Activated naive CD4-positive, alpha-beta T cell treated with anti-CD3 and anti-CD28 coated beads, Interleukin-2, amount 10 ng/mL, durations not matched to agents 7 days and 5 days (primary cell): ENCODE measurements at regions not wholly inside any gene's neighbourhood (a gene's known extent, or its start where the extent isn't known, plus 50 kb on each side); places are given as distances from the start of the nearest gene placed in this dataset.

ENCODE experiments used
- CTCF ChIA-PET: fragments of 350-600 bp; sonication (Branson Sonifier 250); formaldehyde crosslinking; loops from one replicate; lab custom pipeline; 2021; ENCODE audit warnings: antibody characterized with exemption; lab: Charles Lee
- DNase-seq: peaks from one replicate; pipeline ENCODE4 v3.0.0-alpha.2; 2020
- H3K27ac Mint-ChIP-seq: one replicate; pipeline ENCODE4 v1.8.0; 2021; ENCODE audit warnings: mild to moderate bottlenecking, moderate library complexity, mixed read lengths
- H3K27me3 Mint-ChIP-seq: one replicate; pipeline ENCODE4 v1.8.0; 2021; ENCODE audit warnings: mild to moderate bottlenecking, mixed read lengths
- H3K36me3 Mint-ChIP-seq: one replicate; pipeline ENCODE4 v1.8.0; 2021; ENCODE audit warnings: mixed read lengths
- H3K4me1 Mint-ChIP-seq: one replicate; pipeline ENCODE4 v1.8.0; 2021; ENCODE audit warnings: mixed read lengths
- H3K4me3 Mint-ChIP-seq: one replicate; pipeline ENCODE4 v1.8.0; 2021; ENCODE audit warnings: mild to moderate bottlenecking, moderate library complexity, mixed read lengths
- H3K9me3 Mint-ChIP-seq: one replicate; pipeline ENCODE4 v1.8.0; 2021; ENCODE audit warnings: mixed read lengths

GRCh38 chr3:43783987-43784639, 93.4 kb downstream of the ABHD5 start:
- CTCF ChIA-PET, result interaction anchor here (1.8 kb wide), 1 partner anchor 15 kb away, joined by 4 read pairs; no protein-coding TSS in a partner anchor
- no peaks in the 10 kb centered on the region for H3K9me3 Mint-ChIP-seq
- no peak overlapping the region for H3K27ac Mint-ChIP-seq
- H3K36me3 Mint-ChIP-seq, result no peaks in the 10 kb centered on the region
- no peak overlapping the region for H3K4me3 Mint-ChIP-seq
- peaks cover 4% of the 10 kb centered on the region for H3K27me3 Mint-ChIP-seq
- no peak for DNase-seq
- no peaks in the 10 kb centered on the region for H3K4me1 Mint-ChIP-seq

GRCh38 chr3:43784640-43785011, 93.9 kb downstream of the ABHD5 start:
- Mint-ChIP-seq H3K36me3 (no peaks in the 10 kb centered on the region), H3K4me1 (no peaks in the 10 kb centered on the region), H3K9me3 (no peaks in the 10 kb centered on the region), H3K4me3 (no peak overlapping the region), H3K27me3 (peaks cover 4% of the 10 kb centered on the region), H3K27ac (no peak overlapping the region)
- CTCF ChIA-PET, result interaction anchor here (1.8 kb wide), 1 partner anchor 16 kb away, joined by 4 read pairs; no protein-coding TSS in a partner anchor
- no peak for DNase-seq

GRCh38 chr3:43785551-43785950, 94.8 kb downstream of the ABHD5 start:
- Mint-ChIP-seq H3K4me3 (no peak overlapping the region), H3K9me3 (no peaks in the 10 kb centered on the region), H3K27me3 (peaks cover 8% of the 10 kb centered on the region), H3K36me3 (no peaks in the 10 kb centered on the region), H3K4me1 (no peaks in the 10 kb centered on the region), H3K27ac (no peak overlapping the region)
- CTCF ChIA-PET, result interaction anchor here (0.6 to 1.8 kb wide), 2 partner anchors 16 to 88 kb away, joined by 3 to 4 read pairs; no protein-coding TSS in a partner anchor
- DNase-seq, result no peak

- CTCF ChIA-PET, result interaction anchor here (0.6 to 1.8 kb wide), 2 partner anchors 17 to 88 kb away, joined by 3 to 4 read pairs; no protein-coding TSS in a partner anchor
- Mint-ChIP-seq H3K9me3 (no peaks in the 10 kb centered on the region), H3K27ac (no peak overlapping the region), H3K4me1 (no peaks in the 10 kb centered on the region), H3K27me3 (peaks cover 8% of the 10 kb centered on the region), H3K4me3 (no peak overlapping the region), H3K36me3 (no peaks in the 10 kb centered on the region)
- no peak for DNase-seq
Measured at GRCh38 chr3:43786102-43786501, 95.4 kb downstream of the ABHD5 start.

GRCh38 chr3:43786526-43787305, 96.0 kb downstream of the ABHD5 start:
- H3K27me3 Mint-ChIP-seq, result peaks cover 12% of the 10 kb centered on the region
- H3K4me1 Mint-ChIP-seq, result no peaks in the 10 kb centered on the region
- no peak overlapping the region for H3K4me3 Mint-ChIP-seq
- DNase-seq, result no peak
- H3K9me3 Mint-ChIP-seq, result no peaks in the 10 kb centered on the region
- H3K27ac Mint-ChIP-seq, result no peak overlapping the region
- CTCF ChIA-PET, result no interaction called here
- H3K36me3 Mint-ChIP-seq, result no peaks in the 10 kb centered on the region

GRCh38 chr3:43787330-43787729, 96.6 kb downstream of the ABHD5 start:
- Mint-ChIP-seq H3K36me3 (no peaks in the 10 kb centered on the region), H3K27me3 (peaks cover 12% of the 10 kb centered on the region), H3K4me3 (no peak overlapping the region), H3K4me1 (no peaks in the 10 kb centered on the region), H3K27ac (no peak overlapping the region), H3K9me3 (no peaks in the 10 kb centered on the region)
- no peak for DNase-seq
- CTCF ChIA-PET, result no interaction called here

GRCh38 chr3:43789028-43789427, 98.3 kb downstream of the ABHD5 start:
- CTCF ChIA-PET, result no interaction called here
- Mint-ChIP-seq H3K9me3 (no peaks in the 10 kb centered on the region), H3K27ac (no peak overlapping the region), H3K27me3 (peaks cover 25% of the 10 kb centered on the region), H3K36me3 (no peaks in the 10 kb centered on the region), H3K4me3 (no peak overlapping the region), H3K4me1 (no peaks in the 10 kb centered on the region)
- no peak for DNase-seq

- no peaks in the 10 kb centered on the region for H3K36me3 Mint-ChIP-seq
- no peaks in the 10 kb centered on the region for H3K9me3 Mint-ChIP-seq
- DNase-seq, result no peak
- H3K27me3 Mint-ChIP-seq, result peaks cover 26% of the 10 kb centered on the region
- H3K27ac Mint-ChIP-seq, result no peak overlapping the region
- no peak overlapping the region for H3K4me3 Mint-ChIP-seq
- CTCF ChIA-PET, result interaction anchor here (0.5 kb wide), 1 partner anchor 673 kb away, joined by 3 read pairs; no protein-coding TSS in a partner anchor
- no peaks in the 10 kb centered on the region for H3K4me1 Mint-ChIP-seq
Measured at GRCh38 chr3:43790060-43790459, 99.3 kb downstream of the ABHD5 start.

- Mint-ChIP-seq H3K27ac (no peak overlapping the region), H3K4me1 (no peaks in the 10 kb centered on the region), H3K36me3 (no peaks in the 10 kb centered on the region), H3K4me3 (no peak overlapping the region), H3K27me3 (peaks cover 26% of the 10 kb centered on the region), H3K9me3 (no peaks in the 10 kb centered on the region)
- no peak for DNase-seq
- CTCF ChIA-PET, result interaction anchor here (0.5 kb wide), 1 partner anchor 672 kb away, joined by 3 read pairs; no protein-coding TSS in a partner anchor
Measured at GRCh38 chr3:43790476-43790875, 99.7 kb downstream of the ABHD5 start.

- Mint-ChIP-seq H3K27me3 (peaks cover 34% of the 10 kb centered on the region), H3K36me3 (no peaks in the 10 kb centered on the region), H3K4me3 (no peak overlapping the region), H3K27ac (no peak overlapping the region), H3K9me3 (no peaks in the 10 kb centered on the region), H3K4me1 (no peaks in the 10 kb centered on the region)
- CTCF ChIA-PET, result no interaction called here
- no peak for DNase-seq
Measured at GRCh38 chr3:43791246-43791645, 100.5 kb downstream of the ABHD5 start.

- no peaks in the 10 kb centered on the region for H3K9me3 Mint-ChIP-seq
- H3K27ac Mint-ChIP-seq, result no peak overlapping the region
- peaks cover 39% of the 10 kb centered on the region for H3K27me3 Mint-ChIP-seq
- H3K4me3 Mint-ChIP-seq, result no peak overlapping the region
- CTCF ChIA-PET, result interaction anchor here (0.9 kb wide), 1 partner anchor 18 kb away, joined by 3 read pairs; no protein-coding TSS in a partner anchor
- no peak for DNase-seq
- no peaks in the 10 kb centered on the region for H3K4me1 Mint-ChIP-seq
- H3K36me3 Mint-ChIP-seq, result no peaks in the 10 kb centered on the region
Measured at GRCh38 chr3:43792904-43793303, 102.2 kb downstream of the ABHD5 start.

- Mint-ChIP-seq H3K4me1 (no peaks in the 10 kb centered on the region), H3K27ac (no peak overlapping the region), H3K4me3 (no peak overlapping the region), H3K27me3 (peaks cover 41% of the 10 kb centered on the region), H3K36me3 (no peaks in the 10 kb centered on the region), H3K9me3 (no peaks in the 10 kb centered on the region)
- no peak for DNase-seq
- CTCF ChIA-PET, result no interaction called here
Measured at GRCh38 chr3:43793648-43794372, 103.1 kb downstream of the ABHD5 start.

- CTCF ChIA-PET, result no interaction called here
- Mint-ChIP-seq H3K27ac (no peak overlapping the region), H3K36me3 (no peaks in the 10 kb centered on the region), H3K4me1 (no peaks in the 10 kb centered on the region), H3K27me3 (peaks cover 39% of the 10 kb centered on the region), H3K4me3 (no peak overlapping the region), H3K9me3 (no peaks in the 10 kb centered on the region)
- no peak for DNase-seq
Measured at GRCh38 chr3:43794776-43795175, 104.0 kb downstream of the ABHD5 start.

- Mint-ChIP-seq H3K4me1 (no peaks in the 10 kb centered on the region), H3K9me3 (no peaks in the 10 kb centered on the region), H3K36me3 (no peaks in the 10 kb centered on the region), H3K27me3 (peaks cover 37% of the 10 kb centered on the region), H3K4me3 (no peak overlapping the region), H3K27ac (no peak overlapping the region)
- DNase-seq, result no peak
- CTCF ChIA-PET, result no interaction called here
Measured at GRCh38 chr3:43795491-43795890, 104.8 kb downstream of the ABHD5 start.
